Right lobe of liver (tissue), 6 donors: ENCODE measurements at regions not wholly inside any gene's neighbourhood (a gene's known extent, or its start where the extent isn't known, plus 50 kb on each side); places are given as distances from the start of the nearest gene placed in this dataset.

ENCODE experiments used
- ATAC-seq, 4 donors: fragments of 200-7000 bp; cut with Tn5 transposase; one replicate each; pipeline ENCODE4 v1.9.1; 2020; ENCODE audit warnings: mild to moderate bottlenecking in 4 of 4, moderate library complexity in 4 of 4
- DNase-seq, 3 donors: peaks; one replicate each; pipeline ENCODE4 v3.0.0-alpha.2; 2020
- H3K27ac ChIP-seq, 3 donors: fragments of 200-600 bp; one replicate each; pipeline ENCODE4 v1.8.0; 2022
- H3K27me3 ChIP-seq, 2 donors: fragments of 200-600 bp; one replicate each; pipeline ENCODE4 v1.8.0; 2022
- H3K36me3 ChIP-seq, 4 donors: fragments of 200-600 bp; sonication (generic) in 1 of 4; one replicate each; pipeline versions ENCODE4 v1.5.1 to v1.8.0; 2017 to 2022; ENCODE audit warnings: control low read depth in 1 of 4
- H3K4me1 ChIP-seq, 4 donors: fragments of 200-600 bp; sonication (generic) in 1 of 4; one replicate each; pipeline versions ENCODE4 v1.5.1 to v1.8.0; 2017 to 2022; ENCODE audit warnings: control low read depth in 1 of 4
- H3K4me3 ChIP-seq, 3 donors: fragments of 200-600 bp; one replicate each; pipeline ENCODE4 v1.8.0; 2022
- H3K9me3 ChIP-seq, 4 donors: fragments of 200-600 bp; sonication (generic) in 1 of 4; one replicate each; pipeline versions ENCODE4 v1.5.1 to v1.8.0; 2017 to 2022; ENCODE audit warnings: control low read depth in 1 of 4
- POLR2A ChIP-seq: fragments of 450-650 bp; IDR thresholded peaks from one replicate; pipeline ENCODE4 v1.6.1; 2017; ENCODE audit warnings: antibody characterized with exemption, mild to moderate bottlenecking
- WGBS: methylation state at CpG from one replicate; pipeline ENCODE4 v1.1.6; 2018; ENCODE audit warnings: low coverage, low lambda C conversion rate; ENCODE audit not compliant: insufficient coverage; ENCODE audit errors: missing lambda C conversion rate; 5-methylcytosine and 5-hydroxymethylcytosine counted together
- intact Hi-C, 2 donors: fragments of 100-400 bp; cut with DNase I; formaldehyde crosslinking; loops; one replicate each; pipeline versions ENCODE4 v1.11.2 to v1.14.1; 2022
- TF ChIP-seq, protein P1 (sequence below), 4 donors: fragments of 200-600 bp in 3 of 4; fragments of 450-650 bp in 1 of 4; IDR thresholded peaks; one replicate each; pipeline versions ENCODE4 v1.5.1 to v1.8.0; 2016 to 2022; ENCODE audit warnings: antibody characterized with exemption in 4 of 4, mild to moderate bottlenecking in 2 of 4
- donor health status: DM: no; HTN: yes; CAD: no.
- donor health status: DM: no; HTN: no; CAD: no.
- donor health status: DM: no; HTN: no; CAD: no.
- donor health status: DM: no; HTN: yes; CAD: no.
- donor health status: DM: no; HTN: yes; CAD: no.

DNA sequence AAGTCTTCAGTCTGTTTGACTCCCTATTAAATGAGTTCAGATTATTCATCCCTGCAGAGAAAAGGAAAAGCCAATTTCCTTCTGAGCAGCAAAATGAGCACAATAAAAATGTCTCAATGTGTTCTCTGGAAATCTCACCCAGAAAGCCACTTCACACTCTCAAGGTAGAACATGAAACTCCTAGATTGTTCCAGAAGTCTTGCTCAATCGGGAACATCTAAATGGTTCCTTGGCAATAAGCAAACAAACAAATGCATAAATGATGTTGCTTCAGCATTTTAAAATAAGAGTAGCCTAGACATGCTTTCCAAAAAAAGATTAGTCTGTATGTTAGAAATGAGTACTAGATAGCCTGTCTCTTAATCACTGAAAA is 59.7 kb upstream of the TNFRSF19 start:
- DNase-seq (no peak), ATAC-seq (no peak)
- intact Hi-C loops, result no loop called here
- Histone ChIP-seq H3K27ac (no peak overlapping the region), H3K4me1 (no peaks in the 10 kb centered on the region), H3K4me3 (no peak overlapping the region), H3K36me3 (no peaks in the 10 kb centered on the region), H3K27me3 (no peaks in the 10 kb centered on the region), H3K9me3 (no peaks in the 10 kb centered on the region)
- WGBS, result 13% methylated on average over 1 of the region's 1 CpG
- TF ChIP-seq, protein P1, sequence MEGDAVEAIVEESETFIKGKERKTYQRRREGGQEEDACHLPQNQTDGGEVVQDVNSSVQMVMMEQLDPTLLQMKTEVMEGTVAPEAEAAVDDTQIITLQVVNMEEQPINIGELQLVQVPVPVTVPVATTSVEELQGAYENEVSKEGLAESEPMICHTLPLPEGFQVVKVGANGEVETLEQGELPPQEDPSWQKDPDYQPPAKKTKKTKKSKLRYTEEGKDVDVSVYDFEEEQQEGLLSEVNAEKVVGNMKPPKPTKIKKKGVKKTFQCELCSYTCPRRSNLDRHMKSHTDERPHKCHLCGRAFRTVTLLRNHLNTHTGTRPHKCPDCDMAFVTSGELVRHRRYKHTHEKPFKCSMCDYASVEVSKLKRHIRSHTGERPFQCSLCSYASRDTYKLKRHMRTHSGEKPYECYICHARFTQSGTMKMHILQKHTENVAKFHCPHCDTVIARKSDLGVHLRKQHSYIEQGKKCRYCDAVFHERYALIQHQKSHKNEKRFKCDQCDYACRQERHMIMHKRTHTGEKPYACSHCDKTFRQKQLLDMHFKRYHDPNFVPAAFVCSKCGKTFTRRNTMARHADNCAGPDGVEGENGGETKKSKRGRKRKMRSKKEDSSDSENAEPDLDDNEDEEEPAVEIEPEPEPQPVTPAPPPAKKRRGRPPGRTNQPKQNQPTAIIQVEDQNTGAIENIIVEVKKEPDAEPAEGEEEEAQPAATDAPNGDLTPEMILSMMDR (IDR thresholded peaks at IDR 0.05), result no peak
- no peak for TF ChIP-seq POLR2A

GRCh38 chr13:23510979-23511735 is 59.1 kb upstream of the TNFRSF19 start:
- Histone ChIP-seq H3K9me3 (no peaks in the 10 kb centered on the region), H3K4me1 (no peaks in the 10 kb centered on the region), H3K36me3 (no peaks in the 10 kb centered on the region), H3K27me3 (no peaks in the 10 kb centered on the region), H3K27ac (no peak overlapping the region), H3K4me3 (no peak overlapping the region)
- intact Hi-C loops, result no loop called here
- TF ChIP-seq, protein P1 (IDR thresholded peaks at IDR 0.05), result peak in 2 of 4 donors; percentile 11 to 17
- TF ChIP-seq POLR2A, result no peak
- WGBS, result 30% methylated on average over 4 of the region's 4 CpGs
- ATAC-seq, result peak in 1 of 4 donors; percentile 52
- no peak for DNase-seq

DNA sequence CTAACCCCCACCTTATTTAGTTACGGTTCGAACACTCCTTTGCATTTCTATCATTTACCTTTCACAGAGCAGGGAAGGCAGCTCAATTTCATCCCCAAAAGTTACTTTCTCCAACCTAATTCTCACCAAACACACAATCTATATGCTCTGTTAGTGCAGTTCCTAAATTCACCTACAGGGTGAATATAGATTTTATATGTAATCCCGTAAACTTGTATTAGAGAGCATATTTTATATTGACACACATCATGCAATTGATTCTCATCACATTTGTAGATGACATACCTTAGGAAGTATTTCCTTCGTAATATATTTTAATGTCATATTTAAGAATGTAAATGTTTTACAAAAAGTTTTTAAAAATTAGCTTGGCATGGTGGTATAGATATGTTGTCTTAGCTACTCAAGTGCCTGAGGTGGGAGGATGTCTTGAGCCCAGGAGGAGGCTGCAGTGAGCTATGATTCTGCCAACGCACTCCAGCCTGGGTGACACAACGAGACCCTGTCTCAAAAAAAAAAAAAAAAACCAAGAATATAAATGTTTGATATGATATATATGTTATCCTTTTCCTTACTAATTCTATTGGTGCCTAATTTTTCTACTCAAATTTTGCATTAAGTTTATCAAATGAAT is 57.3 kb upstream of the TNFRSF19 start:
- ATAC-seq (no peak), DNase-seq (no peak)
- H3K4me1 ChIP-seq, result no peaks in the 10 kb centered on the region
- H3K4me3 ChIP-seq, result no peak overlapping the region
- TF ChIP-seq POLR2A, result no peak
- TF ChIP-seq, protein P1 (IDR thresholded peaks at IDR 0.05), result no peak
- no peaks in the 10 kb centered on the region for H3K36me3 ChIP-seq
- WGBS, result 75% methylated on average over 5 of the region's 6 CpGs
- H3K9me3 ChIP-seq, result no peaks in the 10 kb centered on the region
- intact Hi-C loops, result no loop called here
- H3K27ac ChIP-seq, result no peak overlapping the region
- no peaks in the 10 kb centered on the region for H3K27me3 ChIP-seq

DNA sequence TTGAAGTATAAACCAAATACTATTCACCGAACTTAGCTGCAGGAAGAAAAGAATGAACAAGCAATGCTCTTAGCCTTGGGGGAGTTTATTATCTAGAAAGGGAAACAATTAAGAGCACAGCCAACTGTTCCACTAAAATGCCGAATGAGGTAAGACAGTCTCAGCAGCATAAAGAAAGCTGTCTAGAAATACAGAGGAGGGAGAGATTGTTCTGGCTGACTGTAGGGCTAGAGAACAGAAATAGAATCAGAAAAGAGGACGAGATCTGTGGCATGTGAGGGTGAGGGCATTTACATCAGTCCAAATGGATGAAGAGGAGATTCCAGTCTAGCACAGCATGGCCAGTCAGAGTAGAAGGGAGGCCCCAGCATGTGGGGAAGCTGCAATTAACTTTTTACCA is 56.8 kb upstream of the TNFRSF19 start:
- Histone ChIP-seq H3K4me3 (no peak overlapping the region), H3K27ac (no peak overlapping the region), H3K36me3 (no peaks in the 10 kb centered on the region), H3K27me3 (no peaks in the 10 kb centered on the region), H3K4me1 (no peaks in the 10 kb centered on the region), H3K9me3 (no peaks in the 10 kb centered on the region)
- intact Hi-C loops, result no loop called here
- 39% methylated on average over 3 of the region's 3 CpGs for WGBS
- DNase-seq, result no peak
- no peak for ATAC-seq
- no peak for TF ChIP-seq POLR2A
- TF ChIP-seq, protein P1 (IDR thresholded peaks at IDR 0.05), result no peak
